HL-60 (cell line): ENCODE measurements at regions not wholly inside any gene's neighbourhood (a gene's known extent, or its start where the extent isn't known, plus 50 kb on each side); places are given as distances from the start of the nearest gene placed in this dataset.

ENCODE experiments used
- CTCF ChIP-seq: IDR thresholded peaks from one replicate; pipeline ENCODE4 v1.5.1; 2011; ENCODE audit warnings: low read length, control low read depth, inconsistent platforms; ENCODE audit not compliant: insufficient read depth
- GABPA ChIP-seq: IDR thresholded peaks from 2 replicates; pipeline ENCODE4 v1.6.1; 2012; ENCODE audit warnings: low read depth
- POLR2AphosphoS5 ChIP-seq: IDR thresholded peaks from 2 replicates; pipeline ENCODE4 v1.6.1; 2012; ENCODE audit warnings: low read depth

- no peak for TF ChIP-seq POLR2AphosphoS5
- no peak for TF ChIP-seq CTCF
- TF ChIP-seq GABPA = no peak
These were observed 430.4 kb downstream of the MTX2 start for GRCh38 chr2:176699644-176700043.
